CD4-positive, alpha-beta memory T cell (primary cell): ENCODE measurements at regions not wholly inside any gene's neighbourhood (a gene's known extent, or its start where the extent isn't known, plus 50 kb on each side); places are given as distances from the start of the nearest gene placed in this dataset.

Experiments used
- CTCF ChIA-PET: fragments of 350-600 bp; sonication (Branson Sonifier 250); formaldehyde crosslinking; loops from one replicate; lab custom pipeline; 2021; ENCODE audit warnings: inconsistent platforms; ENCODE audit not compliant: partially characterized antibody; lab: Charles Lee
- POLR2A ChIA-PET: fragments of 350-600 bp; sonication (Branson Sonifier 250); formaldehyde crosslinking; loops from one replicate; lab custom pipeline; 2021; ENCODE audit not compliant: partially characterized antibody; lab: Charles Lee
- DNase-seq, 5 donors: peaks; one replicate each; pipeline versions ENCODE4 v3.0.0 to v3.0.0-alpha.2; 2020 to 2022; ENCODE audit warnings: mixed read lengths in 1 of 5
- H3K27ac ChIP-seq: one replicate; pipeline ENCODE4 v1.7.0; 2013; ENCODE audit warnings: low read depth, low read length
- H3K27me3 ChIP-seq: 2 replicates; pipeline ENCODE4 v1.7.0; 2013; ENCODE audit warnings: mild to moderate bottlenecking, low read length, moderate library complexity; ENCODE audit not compliant: insufficient read depth
- H3K36me3 ChIP-seq: 2 replicates; pipeline ENCODE4 v1.7.0; 2013; ENCODE audit warnings: mild to moderate bottlenecking, low read length, moderate library complexity; ENCODE audit not compliant: insufficient read depth
- H3K4me1 ChIP-seq: 2 replicates; pipeline ENCODE4 v1.7.0; 2013; ENCODE audit warnings: mild to moderate bottlenecking, low read length, moderate library complexity; ENCODE audit not compliant: insufficient read depth
- H3K4me3 ChIP-seq, 2 donors: one replicate each; pipeline ENCODE4 v1.7.0; 2013; ENCODE audit warnings: low read length in 2 of 2, mild to moderate bottlenecking in 1 of 2
- H3K9me3 ChIP-seq, 2 donors: one replicate each; pipeline ENCODE4 v1.7.0; 2013; ENCODE audit warnings: low read length in 2 of 2, control low read depth in 1 of 2; ENCODE audit not compliant: control insufficient read depth in 1 of 2
- H3K27ac Mint-ChIP-seq, 7 donors: one replicate each; pipeline ENCODE4 v1.8.0; 2020 to 2021; ENCODE audit warnings: mixed read lengths in 7 of 7, mild to moderate bottlenecking in 6 of 7, inconsistent platforms in 3 of 7, moderate library complexity in 3 of 7
- H3K27me3 Mint-ChIP-seq, 2 donors: one replicate each; pipeline ENCODE4 v1.8.0; 2020 to 2021; ENCODE audit warnings: mixed read lengths in 2 of 2
- H3K36me3 Mint-ChIP-seq, 2 donors: one replicate each; pipeline ENCODE4 v1.8.0; 2020 to 2021; ENCODE audit warnings: mixed read lengths in 2 of 2, inconsistent platforms in 1 of 2, mild to moderate bottlenecking in 1 of 2
- H3K4me1 Mint-ChIP-seq, 4 donors: one replicate each; pipeline ENCODE4 v1.8.0; 2020 to 2021; ENCODE audit warnings: mixed read lengths in 4 of 4, mild to moderate bottlenecking in 1 of 4
- H3K4me3 Mint-ChIP-seq, 8 donors: one replicate each; pipeline ENCODE4 v1.8.0; 2020 to 2021; ENCODE audit warnings: mixed read lengths in 8 of 8, mild to moderate bottlenecking in 7 of 8, moderate library complexity in 6 of 8, inconsistent platforms in 3 of 8
- H3K9me3 Mint-ChIP-seq, 8 donors: one replicate each; pipeline ENCODE4 v1.8.0; 2020 to 2021; ENCODE audit warnings: mixed read lengths in 8 of 8, mild to moderate bottlenecking in 5 of 8, inconsistent platforms in 3 of 8, moderate library complexity in 1 of 8
- intact Hi-C: fragments of 100-400 bp; cut with micrococcal nuclease; formaldehyde crosslinking; loops from one replicate; pipeline ENCODE4 v1.15.1; 2023

DNA sequence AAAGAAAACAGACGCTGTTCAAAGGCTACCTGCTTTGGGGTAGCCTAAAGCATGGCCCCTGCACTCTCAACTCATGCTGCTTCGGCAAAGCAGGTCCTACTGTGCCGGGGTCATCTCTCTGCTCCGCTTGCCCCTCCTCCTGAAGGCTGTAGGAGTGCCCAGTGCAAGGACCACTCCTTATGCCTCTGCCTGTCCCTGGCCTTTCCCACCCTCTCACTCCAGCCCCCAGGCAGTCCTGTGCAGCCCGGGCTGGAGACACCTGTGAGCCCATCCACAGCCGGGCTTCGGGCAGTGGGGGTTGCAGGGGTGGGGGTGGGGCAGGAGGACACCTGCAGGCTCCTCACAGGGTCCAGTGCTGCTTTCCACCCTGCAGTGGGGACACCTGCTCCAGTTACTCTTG lies 69.1 kb downstream of the ACKR3 start:
- Mint-ChIP-seq H3K4me1 (no peaks in the 10 kb centered on the region), H3K9me3 (peaks cover 0 to 3% (median 0%) of the 10 kb centered on the region in 8 donors), H3K27me3 (peaks cover 7 to 10% of the 10 kb centered on the region in 2 donors), H3K36me3 (no peaks in the 10 kb centered on the region), H3K27ac (no peak overlapping the region), H3K4me3 (no peak overlapping the region)
- H3K9me3 ChIP-seq = no peaks in the 10 kb centered on the region
- no peak overlapping the region for H3K4me3 ChIP-seq
- no peaks in the 10 kb centered on the region for H3K4me1 ChIP-seq
- H3K27ac ChIP-seq = no peak overlapping the region
- CTCF ChIA-PET = no interaction called here
- POLR2A ChIA-PET = no interaction called here
- H3K36me3 ChIP-seq = no peaks in the 10 kb centered on the region
- intact Hi-C loops = no loop called here
- H3K27me3 ChIP-seq = no peaks in the 10 kb centered on the region
- no peak for DNase-seq

DNA sequence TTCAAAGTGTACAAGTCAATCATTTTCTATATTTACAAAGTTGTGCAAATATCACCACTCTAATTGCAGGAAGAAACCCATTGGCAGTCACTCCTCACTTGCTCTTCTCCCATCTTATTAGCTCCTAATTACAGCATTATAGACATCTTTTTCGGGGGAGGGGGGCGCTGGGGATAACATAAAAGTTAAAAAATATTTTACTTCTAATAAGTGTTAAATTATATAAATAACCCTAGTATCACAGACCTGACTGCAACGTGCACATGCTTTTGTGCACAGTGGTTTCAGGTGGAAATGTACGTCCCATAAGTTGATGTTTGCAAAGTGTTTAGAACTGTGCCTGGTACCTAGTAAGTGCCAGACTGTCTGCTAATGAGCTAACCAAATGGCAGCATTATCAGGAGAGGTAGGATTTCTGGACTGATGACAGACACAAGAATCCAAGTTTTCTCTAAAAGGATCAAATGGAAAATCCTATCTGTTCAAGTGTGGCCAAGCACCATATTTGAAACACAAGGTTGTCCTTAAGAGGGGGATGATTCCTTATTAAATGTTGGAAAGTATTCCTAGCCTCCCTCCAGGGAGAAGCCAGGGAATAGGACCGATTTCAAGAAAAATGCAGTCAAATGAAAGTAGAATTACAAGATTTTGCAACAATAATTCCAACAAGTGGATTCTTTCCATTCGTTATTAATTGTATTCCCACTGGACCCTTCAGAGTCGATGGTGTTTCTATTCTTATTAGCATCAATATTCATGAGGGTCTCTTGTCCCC lies 70.0 kb downstream of the ACKR3 start:
- Mint-ChIP-seq H3K36me3 (no peaks in the 10 kb centered on the region), H3K27ac (no peak overlapping the region), H3K4me3 (no peak overlapping the region), H3K9me3 (peaks cover 0 to 7% (median 0%) of the 10 kb centered on the region in 8 donors), H3K4me1 (no peaks in the 10 kb centered on the region), H3K27me3 (peaks cover 8 to 16% of the 10 kb centered on the region in 2 donors)
- no peaks in the 10 kb centered on the region for H3K36me3 ChIP-seq
- H3K4me3 ChIP-seq = no peak overlapping the region
- H3K27ac ChIP-seq = no peak overlapping the region
- ChIA-PET POLR2A (no interaction called here), CTCF (no interaction called here)
- DNase-seq = no peak
- intact Hi-C loops = no loop called here
- H3K9me3 ChIP-seq = no peaks in the 10 kb centered on the region
- no peaks in the 10 kb centered on the region for H3K4me1 ChIP-seq
- H3K27me3 ChIP-seq = no peaks in the 10 kb centered on the region

DNA sequence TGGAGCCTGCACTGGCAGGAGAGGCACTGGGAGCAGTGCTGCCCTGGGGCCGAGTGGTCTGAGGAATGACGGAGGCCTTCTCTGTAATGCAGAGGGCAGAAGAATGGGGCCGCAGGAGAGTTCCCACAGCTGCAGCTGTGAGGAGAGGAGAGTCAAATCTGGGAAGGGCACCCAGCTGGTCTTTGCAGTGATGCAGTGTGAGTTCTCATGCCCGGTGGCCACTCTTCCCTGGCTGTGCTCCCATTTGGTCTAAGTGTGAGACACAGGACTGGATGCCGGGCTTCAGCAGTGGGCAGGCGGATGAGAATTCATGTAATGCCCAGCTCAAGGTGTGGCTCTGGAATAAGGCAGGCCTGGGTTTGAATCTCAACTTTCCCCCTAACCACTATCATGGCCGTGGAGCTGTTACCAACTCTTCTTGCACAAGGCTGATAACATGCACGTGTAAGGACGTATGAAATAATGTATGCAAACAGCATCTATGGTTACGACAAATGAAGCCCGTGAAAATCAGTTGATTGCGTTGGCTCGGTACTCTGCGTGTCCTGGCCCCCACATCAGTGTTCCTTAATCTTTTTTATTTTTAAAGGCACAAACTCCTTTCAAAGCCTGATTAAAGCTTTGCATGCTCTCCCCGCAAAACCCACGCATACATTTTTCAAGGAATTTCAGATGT lies 71.6 kb downstream of the ACKR3 start:
- H3K36me3 Mint-ChIP-seq = no peaks in the 10 kb centered on the region
- H3K4me3 Mint-ChIP-seq = no peak overlapping the region
- H3K27ac ChIP-seq = no peak overlapping the region
- H3K9me3 ChIP-seq = no peaks in the 10 kb centered on the region
- no peaks in the 10 kb centered on the region for H3K4me1 ChIP-seq
- peaks cover 0 to 7% (median 0%) of the 10 kb centered on the region in 8 donors for H3K9me3 Mint-ChIP-seq
- H3K27me3 ChIP-seq = no peaks in the 10 kb centered on the region
- no peak overlapping the region for H3K27ac Mint-ChIP-seq
- no peaks in the 10 kb centered on the region for H3K36me3 ChIP-seq
- intact Hi-C loops = no loop called here
- DNase-seq = no peak
- ChIA-PET POLR2A (no interaction called here), CTCF (no interaction called here)
- peaks cover 8 to 16% of the 10 kb centered on the region in 2 donors for H3K27me3 Mint-ChIP-seq
- H3K4me1 Mint-ChIP-seq = no peaks in the 10 kb centered on the region
- no peak overlapping the region for H3K4me3 ChIP-seq

DNA sequence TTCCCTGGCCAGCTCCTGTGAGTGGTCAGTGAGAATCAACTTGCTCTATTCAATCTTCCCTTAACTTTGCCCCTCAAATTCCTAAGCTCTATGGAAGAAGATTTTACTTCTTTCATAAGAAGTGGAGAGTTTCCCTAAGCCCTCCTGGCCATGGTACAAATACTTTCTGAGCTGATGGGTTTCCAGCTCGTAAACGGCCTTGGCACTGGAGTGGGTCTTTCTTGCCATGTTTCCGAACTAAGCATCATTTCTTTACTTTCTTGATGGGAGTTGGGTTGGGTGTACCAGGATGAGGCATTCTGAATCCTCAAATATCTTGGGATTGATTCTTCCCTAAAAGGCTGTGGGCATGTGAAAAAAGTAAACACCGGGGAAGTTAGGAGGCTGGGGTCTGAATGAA lies 72.5 kb downstream of the ACKR3 start:
- no peaks in the 10 kb centered on the region for H3K36me3 Mint-ChIP-seq
- H3K27me3 Mint-ChIP-seq = peaks cover 11 to 15% of the 10 kb centered on the region in 2 donors
- no peaks in the 10 kb centered on the region for H3K9me3 ChIP-seq
- H3K27ac ChIP-seq = no peak overlapping the region
- intact Hi-C loops = no loop called here
- peaks cover 0 to 10% (median 0%) of the 10 kb centered on the region in 8 donors for H3K9me3 Mint-ChIP-seq
- POLR2A ChIA-PET = no interaction called here
- H3K4me1 ChIP-seq = no peaks in the 10 kb centered on the region
- H3K4me3 ChIP-seq = no peak overlapping the region
- DNase-seq = no peak
- H3K4me3 Mint-ChIP-seq = no peak overlapping the region
- H3K4me1 Mint-ChIP-seq = no peaks in the 10 kb centered on the region
- no peaks in the 10 kb centered on the region for H3K36me3 ChIP-seq
- CTCF ChIA-PET = no interaction called here
- no peaks in the 10 kb centered on the region for H3K27me3 ChIP-seq
- no peak overlapping the region for H3K27ac Mint-ChIP-seq

DNA sequence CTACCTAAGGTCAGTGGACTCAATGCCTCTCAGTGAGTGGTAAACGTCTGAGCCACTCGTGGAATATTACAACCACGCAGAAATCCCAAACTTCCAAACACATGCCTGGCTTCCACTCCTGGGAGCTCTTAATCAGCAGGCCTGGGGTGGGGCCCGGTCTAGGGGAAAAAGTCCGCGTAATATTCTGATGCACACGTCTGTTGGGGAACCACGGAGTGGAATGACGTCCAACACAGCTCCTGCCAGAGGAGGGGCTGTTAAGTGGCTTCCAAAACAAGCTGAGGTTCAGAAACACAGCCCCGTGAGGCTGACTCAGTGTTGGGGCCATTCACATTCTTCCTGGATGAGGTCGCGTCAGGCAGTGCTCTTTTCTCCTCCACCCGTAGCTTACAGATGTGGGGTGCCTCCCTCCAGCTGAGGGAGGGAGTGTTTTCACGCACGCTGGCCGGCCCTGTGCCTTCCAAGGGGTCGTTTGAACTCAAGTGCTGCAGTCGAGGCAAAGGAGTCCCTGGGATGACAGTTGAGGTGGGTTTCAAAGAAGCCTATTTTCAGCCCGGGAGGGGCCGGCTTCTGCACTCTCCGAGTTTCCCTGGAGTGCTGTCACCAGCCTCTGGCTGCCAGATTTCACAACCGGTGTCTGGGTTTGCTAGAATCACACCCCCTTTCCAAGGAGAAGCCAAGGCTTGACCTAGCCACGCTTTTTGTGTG lies 73.1 kb downstream of the ACKR3 start:
- Histone ChIP-seq H3K4me3 (no peak overlapping the region), H3K27me3 (no peaks in the 10 kb centered on the region), H3K4me1 (no peaks in the 10 kb centered on the region), H3K27ac (no peak overlapping the region), H3K36me3 (no peaks in the 10 kb centered on the region), H3K9me3 (no peaks in the 10 kb centered on the region)
- no peak overlapping the region for H3K27ac Mint-ChIP-seq
- intact Hi-C loops = no loop called here
- peaks cover 10 to 15% of the 10 kb centered on the region in 2 donors for H3K27me3 Mint-ChIP-seq
- no peak for DNase-seq
- H3K4me1 Mint-ChIP-seq = no peaks in the 10 kb centered on the region
- H3K4me3 Mint-ChIP-seq = no peak overlapping the region
- H3K36me3 Mint-ChIP-seq = no peaks in the 10 kb centered on the region
- ChIA-PET CTCF (no interaction called here), POLR2A (no interaction called here)
- peaks cover 0 to 10% (median 0%) of the 10 kb centered on the region in 8 donors for H3K9me3 Mint-ChIP-seq

DNA sequence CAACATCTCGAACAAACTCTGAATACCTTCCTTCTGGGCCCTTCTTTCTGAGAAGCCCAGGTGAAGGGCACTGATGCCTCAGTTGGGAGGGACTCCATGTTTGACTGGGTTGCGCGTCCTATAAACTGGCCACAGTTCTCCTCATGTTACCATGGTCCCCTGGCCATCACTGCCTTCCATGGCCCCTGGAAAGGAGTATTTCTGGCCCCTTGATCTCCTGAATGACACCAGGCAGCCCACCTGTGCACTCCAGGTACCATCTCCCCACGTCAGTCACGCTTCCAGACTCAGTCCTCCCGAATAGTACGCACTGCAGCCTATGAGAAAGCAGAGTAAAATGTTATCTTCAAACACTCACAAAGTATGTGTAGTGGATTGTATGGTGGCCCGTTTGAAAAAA lies 73.9 kb downstream of the ACKR3 start:
- Histone ChIP-seq H3K27me3 (no peaks in the 10 kb centered on the region), H3K9me3 (no peaks in the 10 kb centered on the region), H3K36me3 (no peaks in the 10 kb centered on the region), H3K27ac (no peak overlapping the region), H3K4me3 (no peak overlapping the region), H3K4me1 (no peaks in the 10 kb centered on the region)
- DNase-seq = no peak
- H3K4me3 Mint-ChIP-seq = no peak overlapping the region
- intact Hi-C loops = no loop called here
- CTCF ChIA-PET = no interaction called here
- H3K27me3 Mint-ChIP-seq = peaks cover 12 to 18% of the 10 kb centered on the region in 2 donors
- POLR2A ChIA-PET = no interaction called here
- H3K9me3 Mint-ChIP-seq = peaks cover 0 to 10% (median 0%) of the 10 kb centered on the region in 8 donors
- H3K4me1 Mint-ChIP-seq = no peaks in the 10 kb centered on the region
- H3K36me3 Mint-ChIP-seq = no peaks in the 10 kb centered on the region
- no peak overlapping the region for H3K27ac Mint-ChIP-seq

DNA sequence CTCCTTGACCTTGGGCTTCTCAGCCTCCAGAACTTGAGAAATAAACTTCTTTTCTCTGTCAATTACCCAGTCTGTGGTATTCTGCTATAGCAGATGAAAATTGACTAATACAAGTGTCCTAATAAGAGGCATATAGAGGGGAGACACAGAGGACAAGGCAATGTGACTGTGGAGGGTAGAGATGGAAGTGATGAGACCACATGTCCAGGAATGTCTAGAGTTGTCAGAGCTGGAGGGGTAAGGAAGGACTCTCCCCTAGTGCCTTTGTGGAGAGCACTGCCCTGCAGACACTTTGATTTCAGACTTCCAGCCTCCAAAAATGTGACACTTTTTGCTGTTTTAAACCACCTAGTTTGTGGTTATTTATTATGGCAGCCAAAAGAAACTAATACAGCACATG lies 74.4 kb downstream of the ACKR3 start:
- DNase-seq = no peak
- Histone ChIP-seq H3K36me3 (no peaks in the 10 kb centered on the region), H3K27me3 (no peaks in the 10 kb centered on the region), H3K9me3 (no peaks in the 10 kb centered on the region), H3K27ac (no peak overlapping the region), H3K4me3 (no peak overlapping the region), H3K4me1 (no peaks in the 10 kb centered on the region)
- H3K4me1 Mint-ChIP-seq = no peaks in the 10 kb centered on the region
- intact Hi-C loops = no loop called here
- H3K4me3 Mint-ChIP-seq = no peak overlapping the region
- ChIA-PET CTCF (no interaction called here), POLR2A (no interaction called here)
- H3K36me3 Mint-ChIP-seq = no peaks in the 10 kb centered on the region
- H3K27me3 Mint-ChIP-seq = peaks cover 12 to 18% of the 10 kb centered on the region in 2 donors
- no peak overlapping the region for H3K27ac Mint-ChIP-seq
- H3K9me3 Mint-ChIP-seq = peaks cover 0 to 10% (median 0%) of the 10 kb centered on the region in 8 donors
